NCI-H1436 (cell line): ENCODE measurements at regions not wholly inside any gene's neighbourhood (a gene's known extent, or its start where the extent isn't known, plus 50 kb on each side); places are given as distances from the start of the nearest gene placed in this dataset.

Experiments used
- DNase-seq: peaks from one replicate; lab custom pipeline; 2025; lab: John Stamatoyannopoulos, UW

GRCh38 chr17:74145756-74146155 is 57.7 kb upstream of the RPL38 start:
- DNase-seq, result no peak

- no peak for DNase-seq
Observed at GRCh38 chr17:74146196-74146595, 57.3 kb upstream of the RPL38 start.

DNA sequence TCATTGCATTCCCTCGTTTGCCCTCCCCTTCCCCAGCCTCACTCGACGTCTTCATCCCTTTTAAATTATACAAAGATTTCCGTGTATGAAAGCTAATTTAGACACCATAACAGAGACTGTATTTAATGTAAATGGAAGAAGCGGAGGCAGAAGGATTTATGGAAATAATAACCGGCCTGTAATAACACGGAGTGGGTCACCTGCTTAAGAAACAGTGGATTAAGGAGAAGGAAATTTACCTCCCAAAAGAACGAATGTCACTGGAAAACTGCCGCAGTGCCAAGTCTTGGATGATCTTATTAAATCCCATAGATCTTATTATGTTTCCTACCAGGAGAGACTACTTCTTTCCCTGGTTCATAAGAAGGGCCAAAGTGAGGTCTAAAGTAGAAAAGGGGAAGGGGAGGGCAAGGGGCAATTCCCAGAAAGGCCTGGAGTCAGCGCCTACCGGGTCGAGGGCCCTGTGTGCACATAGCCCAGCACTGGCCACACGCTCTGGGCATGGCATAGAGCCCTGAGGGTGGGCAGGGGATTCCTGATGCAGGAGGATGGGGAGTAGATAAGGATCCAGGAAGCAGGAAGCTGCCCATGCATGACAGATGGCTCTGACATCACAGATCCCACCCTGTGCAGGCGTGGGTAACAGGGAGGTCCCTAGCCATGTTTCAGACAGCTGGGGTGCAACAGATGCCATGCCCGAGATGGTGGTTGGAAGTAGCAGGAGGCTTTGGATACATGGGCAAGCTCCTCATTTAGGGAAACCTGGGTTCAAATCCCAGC is 56.2 kb upstream of the RPL38 start:
- no peak for DNase-seq

DNA sequence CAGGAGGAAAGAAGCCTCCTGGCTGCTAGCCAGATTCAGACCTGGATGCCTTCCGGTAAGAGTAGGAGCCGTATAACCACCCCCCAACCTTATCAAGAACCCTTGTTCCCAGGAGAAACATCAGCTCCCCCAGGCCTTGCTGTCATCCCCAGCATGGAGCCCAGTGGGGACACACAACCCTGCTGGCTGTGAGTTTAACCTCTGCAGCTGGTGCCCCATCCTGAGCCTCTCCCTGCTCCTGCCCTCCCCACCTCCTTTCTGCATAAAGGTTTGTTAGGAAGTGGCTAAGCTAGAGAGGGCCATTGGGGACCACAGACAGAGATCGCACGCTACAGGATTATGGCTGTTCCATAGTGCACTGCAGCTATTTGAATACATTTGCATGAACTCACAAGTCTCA is 55.5 kb upstream of the RPL38 start:
- no peak for DNase-seq

- DNase-seq, result no peak
Observed at GRCh38 chr17:74148446-74148845, 55.0 kb upstream of the RPL38 start.

DNA sequence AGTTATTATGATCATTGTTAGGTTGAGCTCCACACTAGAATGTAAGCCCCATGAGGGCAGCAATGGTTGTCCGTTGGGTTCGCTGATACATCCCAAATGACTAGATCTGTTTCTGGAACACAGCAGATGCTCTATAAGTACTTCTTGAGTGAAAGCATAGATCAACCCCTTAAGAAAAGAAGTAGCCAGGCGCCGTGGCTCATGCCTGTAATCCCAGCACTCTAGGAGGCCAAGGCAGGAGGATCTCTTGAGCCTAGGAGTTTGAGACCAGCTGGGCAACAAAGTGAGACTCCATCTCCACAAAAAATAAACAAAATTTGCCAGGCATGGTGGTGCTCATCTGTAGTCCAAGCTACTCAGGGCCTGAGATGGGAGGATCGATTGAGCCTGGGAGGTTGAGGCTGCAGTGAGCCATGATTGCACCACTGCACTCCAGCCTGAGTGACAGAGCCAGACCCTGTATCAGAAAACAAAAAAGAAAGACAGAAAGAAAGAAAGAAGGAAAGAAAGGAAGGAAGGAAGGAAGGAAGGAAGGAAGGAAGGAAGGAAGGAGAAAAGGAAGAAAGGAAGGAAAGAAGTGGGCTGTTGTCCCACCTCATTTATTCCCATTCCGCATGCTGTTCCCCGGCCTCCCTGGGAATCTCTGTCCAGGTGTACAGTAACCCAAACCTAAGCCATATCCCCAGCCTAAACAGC is 54.4 kb upstream of the RPL38 start:
- DNase-seq, result no peak

DNA sequence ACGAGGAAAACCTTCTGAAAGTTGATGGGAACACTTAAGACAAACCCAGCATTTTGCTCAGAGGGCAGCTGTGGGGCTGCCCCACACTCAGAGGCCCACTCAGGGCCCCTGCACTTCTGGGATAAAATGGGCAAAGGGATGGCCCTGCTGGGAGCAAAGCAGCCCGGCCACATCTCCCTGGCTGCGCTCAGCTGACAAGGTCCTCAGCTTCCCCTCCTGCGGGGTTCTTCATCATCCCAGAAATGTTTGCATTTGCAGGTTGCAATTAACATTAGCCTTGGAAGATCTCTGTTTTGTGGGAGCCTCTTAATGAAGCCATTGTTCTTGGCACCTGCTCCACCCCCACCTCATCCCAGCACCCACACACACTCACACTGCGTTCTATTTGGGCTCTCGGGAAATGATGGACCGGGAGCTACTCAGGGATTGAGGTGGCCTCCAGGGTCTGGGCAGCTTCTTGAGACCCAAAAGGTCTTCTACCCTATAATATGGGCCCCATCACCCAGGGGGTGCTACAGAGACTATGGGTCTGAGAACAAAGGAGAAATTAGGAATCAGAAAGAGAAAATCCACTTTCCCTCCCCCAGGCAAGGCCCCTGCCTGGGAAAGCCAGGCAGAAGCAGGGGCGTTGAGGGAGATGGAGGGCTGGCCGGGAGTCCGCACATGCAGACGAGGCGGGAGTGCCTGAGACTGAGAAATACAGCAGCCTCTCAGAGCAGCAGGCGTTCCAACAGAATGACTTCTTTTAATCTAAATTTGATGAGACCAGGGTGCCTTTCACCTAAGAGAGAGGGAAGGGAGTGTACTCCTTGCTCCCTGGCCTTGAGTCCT is 53.7 kb upstream of the RPL38 start:
- no peak for DNase-seq

DNA sequence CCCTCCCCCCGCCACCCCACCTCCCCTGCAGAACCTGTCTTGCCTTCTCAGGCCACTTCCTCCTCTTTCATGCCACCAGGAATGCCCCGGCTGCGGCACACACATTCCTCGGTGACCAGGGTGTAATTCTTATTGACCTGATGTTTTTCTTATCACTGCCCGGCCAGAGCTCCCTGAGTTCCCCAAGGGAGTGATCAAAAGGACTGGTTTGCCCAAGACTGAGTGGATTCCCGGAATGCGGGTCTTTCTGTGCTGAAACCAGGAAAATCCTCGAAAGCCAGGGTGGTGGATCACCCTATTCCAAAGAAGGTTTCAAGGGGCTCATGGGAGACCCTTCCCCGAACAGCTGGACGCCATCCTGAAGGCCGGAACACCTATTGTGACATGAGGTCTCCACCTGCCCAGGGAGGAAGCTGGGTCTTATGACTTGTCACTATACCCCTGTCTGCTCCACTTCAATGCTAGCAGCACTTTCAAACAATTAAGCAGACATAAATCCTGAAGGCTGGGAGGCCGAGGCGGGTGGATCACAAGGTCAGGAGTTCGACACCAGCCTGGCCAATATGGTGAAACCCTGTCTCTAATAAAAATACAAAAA is 53.0 kb upstream of the RPL38 start:
- no peak for DNase-seq

DNA sequence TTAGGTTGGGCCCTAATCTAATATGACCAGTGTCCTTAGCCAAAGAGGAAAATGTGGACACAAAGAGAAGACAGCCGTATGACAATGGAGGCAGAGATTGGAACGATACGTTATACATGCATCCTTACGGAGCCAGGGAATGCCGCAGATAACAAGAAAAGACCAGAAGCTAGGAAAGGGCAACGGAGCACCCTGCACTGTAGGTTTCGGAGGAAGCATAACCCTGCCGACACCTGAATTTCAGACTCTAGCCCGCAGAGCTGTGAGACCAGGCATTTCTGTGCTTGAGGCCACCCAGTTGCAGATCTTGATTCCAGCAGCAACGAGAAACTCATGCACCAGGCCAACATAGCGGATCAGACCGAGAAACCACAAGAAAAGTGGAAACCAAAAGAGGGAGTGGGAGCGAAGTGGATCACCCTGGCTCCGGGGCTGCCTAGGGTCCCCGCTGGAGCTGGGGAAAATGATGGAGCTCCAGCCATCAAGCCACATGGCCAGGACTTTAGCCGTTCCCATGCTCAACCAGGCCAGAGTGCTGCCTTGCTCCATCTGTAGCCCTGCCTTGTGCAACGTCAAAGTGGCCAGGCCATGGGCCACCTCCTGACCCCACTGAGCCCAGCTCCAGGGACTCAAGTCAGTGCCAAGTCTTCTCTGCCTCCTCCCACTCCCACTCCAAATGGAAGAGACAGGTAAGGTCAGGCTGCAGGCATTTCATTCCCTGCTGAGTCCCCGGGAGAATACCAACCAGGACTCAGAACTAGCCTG is 51.7 kb upstream of the RPL38 start:
- DNase-seq, result no peak

DNA sequence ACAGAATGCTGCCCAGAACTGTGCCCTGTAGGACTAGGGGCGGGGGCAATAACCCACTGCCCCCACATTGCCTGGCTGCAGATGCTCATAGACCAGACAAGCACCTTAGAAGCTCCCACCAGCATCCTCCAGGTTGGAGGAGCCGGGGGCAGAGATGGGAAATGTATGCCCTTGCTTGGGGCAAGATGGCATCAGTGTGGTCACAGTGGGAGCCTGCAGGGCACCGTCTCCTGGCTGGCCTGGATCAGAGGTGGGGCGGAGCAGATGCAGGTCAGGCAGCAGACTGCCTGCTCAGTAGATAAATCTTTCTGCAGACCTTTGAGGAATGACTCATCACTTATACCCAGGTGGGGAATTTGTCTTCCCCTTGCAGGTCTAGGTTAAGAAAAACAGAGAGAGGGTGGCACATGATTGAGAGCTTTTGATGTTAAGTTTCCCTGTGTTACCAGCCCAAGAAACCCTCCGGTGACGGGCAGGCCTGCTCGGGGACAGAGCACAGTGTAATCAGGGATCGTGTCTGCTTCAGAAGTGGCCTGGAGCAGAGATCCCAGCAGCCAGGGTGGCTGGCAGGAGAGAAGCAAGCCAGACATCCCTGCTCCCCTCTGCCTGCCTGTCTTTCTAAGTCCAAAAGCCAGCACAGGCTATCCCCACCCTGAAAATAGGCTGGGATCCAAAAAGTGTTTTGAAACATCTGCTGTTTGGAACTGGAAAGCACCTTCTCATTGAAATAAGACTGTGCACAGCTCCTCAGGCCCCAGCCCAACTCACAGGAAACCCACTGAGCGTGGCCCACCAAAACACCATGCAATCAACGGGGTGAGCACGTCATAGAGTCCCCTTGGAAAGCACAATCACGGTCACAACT is 50.7 kb upstream of the RPL38 start:
- no peak for DNase-seq

DNA sequence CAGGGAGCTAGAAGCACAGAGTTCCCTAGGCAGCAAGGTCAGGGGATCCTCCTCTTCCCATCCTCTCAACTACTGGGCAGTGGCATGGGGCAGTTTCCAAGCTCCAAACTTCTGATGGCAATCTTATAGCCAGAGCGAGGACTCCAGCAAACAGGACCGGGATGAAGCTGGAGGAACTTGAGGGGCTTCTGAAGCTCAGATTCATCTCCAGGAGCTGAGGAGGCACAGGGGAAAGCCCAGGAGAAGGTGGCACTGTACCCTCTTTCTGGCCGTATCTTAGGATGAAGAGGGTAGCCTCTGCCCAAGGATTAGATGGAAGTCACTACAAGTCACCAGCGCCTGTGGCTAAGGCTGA is 50.0 kb upstream of the RPL38 start:
- no peak for DNase-seq
